Transverse colon (tissue), 4 donors: ENCODE measurements at regions not wholly inside any gene's neighbourhood (a gene's known extent, or its start where the extent isn't known, plus 50 kb on each side); places are given as distances from the start of the nearest gene placed in this dataset.

Experiments used
- POLR2A ChIP-seq: fragments of 450-650 bp; IDR thresholded peaks from one replicate; pipeline ENCODE4 v1.6.1; 2016; ENCODE audit warnings: antibody characterized with exemption, mild to moderate bottlenecking, moderate library complexity
- POLR2AphosphoS5 ChIP-seq, 3 donors: sonication (generic); formaldehyde crosslinking; IDR thresholded peaks; one replicate each; pipeline ENCODE4 v1.6.1; 2016; ENCODE audit warnings: antibody characterized with exemption in 3 of 3
- TF ChIP-seq, protein P1 (sequence below), 5 experiments: fragments of 200-600 bp in 3 of 5; fragments of 450-650 bp in 2 of 5; sonication (generic) in 3 of 5; IDR thresholded peaks; 1 replicate in 2 of 5; 2 replicates in 3 of 5; pipeline ENCODE4 v1.5.1; 2016 to 2017; ENCODE audit warnings: antibody characterized with exemption in 5 of 5, inconsistent platforms in 3 of 5, mild to moderate bottlenecking in 2 of 5, moderate library complexity in 1 of 5

DNA sequence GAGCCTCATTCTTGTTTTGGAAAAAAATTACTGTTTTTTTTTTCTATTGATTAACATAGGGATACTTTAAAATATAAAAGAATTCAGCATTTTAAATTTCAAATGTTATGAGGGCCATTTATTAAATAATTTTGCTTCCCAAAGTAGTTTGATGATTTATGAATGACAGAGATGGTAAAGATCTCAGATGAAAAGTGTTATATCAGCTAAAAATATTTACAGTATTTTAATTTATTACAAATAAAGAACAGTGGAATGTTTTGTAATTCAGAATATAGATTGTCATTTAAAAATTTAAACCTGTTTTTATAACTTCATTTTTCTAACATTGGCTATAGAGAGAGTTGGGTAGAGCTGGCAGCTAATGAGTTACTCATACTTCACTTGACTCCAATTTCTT, 256.0 kb downstream of the TPBG start:
- TF ChIP-seq POLR2AphosphoS5 (IDR thresholded peaks at IDR 0.05) (no peak), POLR2A (no peak)
- TF ChIP-seq, protein P1, sequence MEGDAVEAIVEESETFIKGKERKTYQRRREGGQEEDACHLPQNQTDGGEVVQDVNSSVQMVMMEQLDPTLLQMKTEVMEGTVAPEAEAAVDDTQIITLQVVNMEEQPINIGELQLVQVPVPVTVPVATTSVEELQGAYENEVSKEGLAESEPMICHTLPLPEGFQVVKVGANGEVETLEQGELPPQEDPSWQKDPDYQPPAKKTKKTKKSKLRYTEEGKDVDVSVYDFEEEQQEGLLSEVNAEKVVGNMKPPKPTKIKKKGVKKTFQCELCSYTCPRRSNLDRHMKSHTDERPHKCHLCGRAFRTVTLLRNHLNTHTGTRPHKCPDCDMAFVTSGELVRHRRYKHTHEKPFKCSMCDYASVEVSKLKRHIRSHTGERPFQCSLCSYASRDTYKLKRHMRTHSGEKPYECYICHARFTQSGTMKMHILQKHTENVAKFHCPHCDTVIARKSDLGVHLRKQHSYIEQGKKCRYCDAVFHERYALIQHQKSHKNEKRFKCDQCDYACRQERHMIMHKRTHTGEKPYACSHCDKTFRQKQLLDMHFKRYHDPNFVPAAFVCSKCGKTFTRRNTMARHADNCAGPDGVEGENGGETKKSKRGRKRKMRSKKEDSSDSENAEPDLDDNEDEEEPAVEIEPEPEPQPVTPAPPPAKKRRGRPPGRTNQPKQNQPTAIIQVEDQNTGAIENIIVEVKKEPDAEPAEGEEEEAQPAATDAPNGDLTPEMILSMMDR (IDR thresholded peaks at IDR 0.05), result no peak
